HEK293 (cell line): ENCODE measurements at regions not wholly inside any gene's neighbourhood (a gene's known extent, or its start where the extent isn't known, plus 50 kb on each side); places are given as distances from the start of the nearest gene placed in this dataset.

Experiments used
- CTCF ChIA-PET: fragments of 350-600 bp; formaldehyde crosslinking; extraction: SDS; loops from one replicate; lab custom pipeline; 2021; ENCODE audit warnings: antibody characterized with exemption; lab: Yijun Ruan, JAX
- POLR2A ChIA-PET: fragments of 300-600 bp; formaldehyde crosslinking; extraction: SDS; loops from one replicate; lab custom pipeline; 2020; ENCODE audit warnings: antibody characterized with exemption, inconsistent platforms; lab: Yijun Ruan, JAX
- H3K27ac ChIP-seq: fragments of 200-500 bp; sonication (Bioruptor generic); 2 replicates; pipeline ENCODE4 v1.5.1; 2014; ENCODE audit warnings: low read depth, low read length, control low read depth, inconsistent platforms; ENCODE audit errors: extremely low read depth
- H3K36me3 ChIP-seq, 2 experiments: fragments of 200-500 bp in 1 of 2; sonication (Bioruptor generic) in 1 of 2; 1 replicate in 1 of 2; 2 replicates in 1 of 2; pipeline ENCODE4 v1.5.1; 2014 to 2017; ENCODE audit warnings: inconsistent platforms in 2 of 2, low read length in 2 of 2; ENCODE audit not compliant: control insufficient read depth in 2 of 2, insufficient read depth in 1 of 2
- H3K4me1 ChIP-seq: fragments of 200-500 bp; sonication (Bioruptor generic); 2 replicates; pipeline ENCODE4 v1.5.1; 2014; ENCODE audit warnings: mild to moderate bottlenecking, low read length, inconsistent platforms; ENCODE audit not compliant: control insufficient read depth, insufficient read depth
- H3K4me3 ChIP-seq: 2 replicates; pipeline ENCODE4 v1.5.1; 2011; ENCODE audit warnings: low read depth, mild to moderate bottlenecking, control low read depth, low read length, moderate library complexity
- H3K9me3 ChIP-seq: fragments of 200-500 bp; sonication (Bioruptor generic); 2 replicates; pipeline ENCODE4 v1.5.1; 2014; ENCODE audit warnings: low read depth, low read length, inconsistent platforms; ENCODE audit not compliant: control insufficient read depth, insufficient read depth
- GLIS1 ChIP-seq: fragments of 450-650 bp; formaldehyde crosslinking; IDR thresholded peaks from 2 replicates; pipeline ENCODE4 v1.5.1; 2016; ENCODE audit warnings: missing biosample characterization, missing genetic modification characterization
- SCRT2 ChIP-seq: fragments of 450-650 bp; formaldehyde crosslinking; IDR thresholded peaks from 2 replicates; pipeline ENCODE4 v1.5.1; 2016; ENCODE audit warnings: missing biosample characterization, missing genetic modification characterization
- TCF7L2 ChIP-seq: IDR thresholded peaks from 2 replicates; pipeline ENCODE4 v1.6.1; 2011; ENCODE audit warnings: low read depth, mild to moderate bottlenecking, inconsistent platforms, low read length, moderate library complexity, borderline replicate concordance
- ZBTB17 ChIP-seq: fragments of 450-650 bp; formaldehyde crosslinking; IDR thresholded peaks from 2 replicates; pipeline ENCODE4 v1.5.1; 2016; ENCODE audit warnings: missing biosample characterization, missing genetic modification characterization
- ZNF140 ChIP-seq: fragments of 450-650 bp; formaldehyde crosslinking; IDR thresholded peaks from 2 replicates; pipeline ENCODE4 v1.5.1; 2016; ENCODE audit warnings: missing biosample characterization, missing genetic modification characterization
- ZNF214 ChIP-seq: fragments of 450-650 bp; formaldehyde crosslinking; IDR thresholded peaks from 2 replicates; pipeline ENCODE4 v1.5.1; 2017; ENCODE audit warnings: missing biosample characterization, mild to moderate bottlenecking, missing genetic modification characterization, borderline replicate concordance
- ZNF23 ChIP-seq: fragments of 450-650 bp; formaldehyde crosslinking; IDR thresholded peaks from 2 replicates; pipeline ENCODE4 v1.5.1; 2016; ENCODE audit warnings: missing biosample characterization, missing genetic modification characterization, borderline replicate concordance
- ZNF302 ChIP-seq: fragments of 450-650 bp; formaldehyde crosslinking; IDR thresholded peaks from 2 replicates; pipeline ENCODE4 v1.5.1; 2016; ENCODE audit warnings: missing biosample characterization, missing genetic modification characterization, low read depth
- ZNF391 ChIP-seq: fragments of 450-650 bp; formaldehyde crosslinking; IDR thresholded peaks from 2 replicates; pipeline ENCODE4 v1.5.1; 2016; ENCODE audit warnings: low read depth, missing biosample characterization, missing genetic modification characterization, borderline replicate concordance
- ZNF394 ChIP-seq: fragments of 450-650 bp; formaldehyde crosslinking; IDR thresholded peaks from 2 replicates; pipeline ENCODE4 v1.5.1; 2016; ENCODE audit warnings: missing biosample characterization, missing genetic modification characterization, mild to moderate bottlenecking, moderate library complexity, borderline replicate concordance
- ZNF600 ChIP-seq: fragments of 450-650 bp; formaldehyde crosslinking; IDR thresholded peaks from 2 replicates; pipeline ENCODE4 v1.5.1; 2016; ENCODE audit warnings: missing biosample characterization, missing genetic modification characterization
- ZNF654 ChIP-seq: fragments of 450-650 bp; formaldehyde crosslinking; IDR thresholded peaks from 2 replicates; pipeline ENCODE4 v1.5.1; 2016; ENCODE audit warnings: low read depth, missing biosample characterization, missing genetic modification characterization
- ZNF837 ChIP-seq: fragments of 450-650 bp; formaldehyde crosslinking; IDR thresholded peaks from 2 replicates; pipeline ENCODE4 v1.5.1; 2016; ENCODE audit warnings: missing biosample characterization, missing genetic modification characterization
- ZNF843 ChIP-seq: fragments of 450-650 bp; formaldehyde crosslinking; IDR thresholded peaks from 2 replicates; pipeline ENCODE4 v1.5.1; 2016; ENCODE audit warnings: missing biosample characterization, missing genetic modification characterization
- ZSCAN23 ChIP-seq: fragments of 450-650 bp; formaldehyde crosslinking; IDR thresholded peaks from 2 replicates; pipeline ENCODE4 v1.5.1; 2016; ENCODE audit warnings: missing biosample characterization, missing genetic modification characterization
- TF ChIP-seq, protein P1 (sequence below): fragments of 450-650 bp; formaldehyde crosslinking; IDR thresholded peaks from 2 replicates; pipeline ENCODE4 v1.5.1; 2016; ENCODE audit warnings: missing biosample characterization, missing genetic modification characterization
- TF ChIP-seq, protein P2 (sequence below): fragments of 450-650 bp; formaldehyde crosslinking; IDR thresholded peaks from 2 replicates; pipeline ENCODE4 v1.5.1; 2016; ENCODE audit warnings: missing biosample characterization, missing genetic modification characterization, borderline replicate concordance
- TF ChIP-seq, protein P3 (sequence below): fragments of 450-650 bp; formaldehyde crosslinking; IDR thresholded peaks from 2 replicates; pipeline ENCODE4 v1.5.1; 2016; ENCODE audit warnings: missing biosample characterization, missing genetic modification characterization
- TF ChIP-seq, protein P4 (sequence below): fragments of 450-650 bp; formaldehyde crosslinking; IDR thresholded peaks from 2 replicates; pipeline ENCODE4 v1.5.1; 2016; ENCODE audit warnings: missing biosample characterization, missing genetic modification characterization
- TF ChIP-seq, protein P5 (sequence below): fragments of 450-650 bp; formaldehyde crosslinking; IDR thresholded peaks from 2 replicates; pipeline ENCODE4 v1.5.1; 2016; ENCODE audit warnings: missing biosample characterization, missing genetic modification characterization

DNA sequence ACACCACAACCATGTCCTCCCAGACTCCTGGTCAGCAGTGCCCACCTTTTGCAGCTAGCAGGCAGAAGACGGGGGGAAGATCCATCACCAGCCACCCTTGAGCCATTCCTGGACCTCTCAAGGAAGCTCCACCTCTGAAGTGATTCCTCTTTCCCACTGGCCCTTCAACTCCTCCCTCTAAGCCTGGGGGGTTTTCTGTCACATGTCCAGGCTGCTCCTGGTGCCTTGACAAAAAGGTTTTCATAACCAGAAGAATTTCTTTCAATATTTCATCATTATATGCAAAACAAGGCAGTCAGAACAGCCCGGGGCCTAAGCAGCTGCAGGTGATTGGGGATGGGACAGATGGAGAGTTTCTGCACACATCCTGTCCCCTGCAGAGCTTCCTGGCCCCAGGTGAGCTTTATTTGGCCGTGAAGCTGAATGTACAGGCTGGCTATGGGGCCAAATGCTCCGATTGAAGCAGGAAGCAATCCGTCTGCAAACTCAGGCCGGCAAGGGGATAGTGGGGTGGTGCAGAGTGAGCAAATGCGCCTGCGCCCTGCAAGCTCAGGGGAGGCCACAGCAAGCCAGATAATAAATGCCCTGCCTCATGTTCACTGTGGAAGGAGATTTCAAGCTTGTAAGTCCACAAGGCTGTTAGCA, 173.5 kb downstream of the C5orf15 start:
- H3K27ac ChIP-seq: no peak overlapping the region
- TF ChIP-seq GLIS1: peak; percentile 5; the same call in 1 of the 2 replicates
- no peak for TF ChIP-seq ZNF394 (tag by site-specific recombination)
- H3K36me3 ChIP-seq: no peaks in the 10 kb centered on the region
- H3K4me1 ChIP-seq: no peaks in the 10 kb centered on the region
- ChIA-PET POLR2A (no interaction called here), CTCF (interaction anchor here (0.6 to 1.7 kb wide), 4 partner anchors 9 to 74 kb away, joined by 3 to 8 read pairs (median 4); no protein-coding TSS in a partner anchor)
- H3K4me3 ChIP-seq: no peak overlapping the region
- no peaks in the 10 kb centered on the region for H3K9me3 ChIP-seq

DNA sequence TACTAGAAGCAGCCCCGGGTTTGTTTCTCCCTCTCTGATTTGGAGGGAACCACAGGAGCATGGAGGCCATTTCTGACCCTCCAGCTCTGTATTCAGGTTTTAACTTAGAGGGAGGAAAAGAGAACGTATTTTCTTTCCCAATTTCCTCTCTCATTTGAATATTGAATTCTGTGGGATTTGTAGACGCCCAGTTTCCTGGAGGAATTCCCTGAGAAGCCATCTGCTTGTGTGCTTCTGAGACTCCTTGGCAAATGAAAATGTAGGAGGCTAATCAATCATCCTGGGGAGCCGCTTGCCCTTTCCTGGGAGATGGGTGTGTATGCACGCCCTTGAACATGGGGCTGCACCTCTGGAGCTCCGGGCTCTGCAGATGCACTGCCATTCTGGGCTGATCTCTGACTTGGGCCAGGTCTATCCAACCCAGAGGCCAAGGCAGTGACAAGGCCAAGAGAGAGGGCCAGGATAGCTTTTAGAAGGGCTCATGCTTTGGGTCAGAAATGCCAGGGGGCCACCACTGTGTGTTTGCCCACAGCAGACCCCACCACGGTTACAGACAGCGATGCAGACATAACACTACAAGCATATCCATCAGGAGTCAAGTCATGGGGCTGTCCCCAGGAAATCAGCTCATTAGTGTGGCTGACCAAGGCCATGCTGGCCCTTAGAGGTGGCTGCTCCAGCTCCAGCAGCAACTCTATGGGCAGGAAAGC, 174.5 kb downstream of the C5orf15 start:
- ChIA-PET CTCF (interaction anchor here (0.6 to 1.7 kb wide), 3 partner anchors 9 to 250 kb away, joined by 3 to 8 read pairs (median 4); no protein-coding TSS in a partner anchor), POLR2A (no interaction called here)
- H3K4me3 ChIP-seq: no peak overlapping the region
- H3K27ac ChIP-seq: no peak overlapping the region
- H3K9me3 ChIP-seq: no peaks in the 10 kb centered on the region
- no peak for TF ChIP-seq ZNF302 (tag by site-specific recombination)
- TF ChIP-seq, protein P1, sequence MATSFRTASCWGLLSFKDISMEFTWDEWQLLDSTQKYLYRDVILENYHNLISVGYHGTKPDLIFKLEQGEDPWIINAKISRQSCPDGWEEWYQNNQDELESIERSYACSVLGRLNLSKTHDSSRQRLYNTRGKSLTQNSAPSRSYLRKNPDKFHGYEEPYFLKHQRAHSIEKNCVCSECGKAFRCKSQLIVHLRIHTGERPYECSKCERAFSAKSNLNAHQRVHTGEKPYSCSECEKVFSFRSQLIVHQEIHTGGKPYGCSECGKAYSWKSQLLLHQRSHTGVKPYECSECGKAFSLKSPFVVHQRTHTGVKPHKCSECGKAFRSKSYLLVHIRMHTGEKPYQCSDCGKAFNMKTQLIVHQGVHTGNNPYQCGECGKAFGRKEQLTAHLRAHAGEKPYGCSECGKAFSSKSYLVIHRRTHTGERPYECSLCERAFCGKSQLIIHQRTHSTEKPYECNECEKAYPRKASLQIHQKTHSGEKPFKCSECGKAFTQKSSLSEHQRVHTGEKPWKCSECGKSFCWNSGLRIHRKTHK: no peak
- TF ChIP-seq ZSCAN23: no peak
- TF ChIP-seq ZNF837 (tag by site-specific recombination): no peak
- TF ChIP-seq ZNF654 (tag by site-specific recombination): no peak
- TF ChIP-seq TCF7L2: no peak
- TF ChIP-seq ZNF843 (tag by site-specific recombination): no peak
- TF ChIP-seq, protein P2, sequence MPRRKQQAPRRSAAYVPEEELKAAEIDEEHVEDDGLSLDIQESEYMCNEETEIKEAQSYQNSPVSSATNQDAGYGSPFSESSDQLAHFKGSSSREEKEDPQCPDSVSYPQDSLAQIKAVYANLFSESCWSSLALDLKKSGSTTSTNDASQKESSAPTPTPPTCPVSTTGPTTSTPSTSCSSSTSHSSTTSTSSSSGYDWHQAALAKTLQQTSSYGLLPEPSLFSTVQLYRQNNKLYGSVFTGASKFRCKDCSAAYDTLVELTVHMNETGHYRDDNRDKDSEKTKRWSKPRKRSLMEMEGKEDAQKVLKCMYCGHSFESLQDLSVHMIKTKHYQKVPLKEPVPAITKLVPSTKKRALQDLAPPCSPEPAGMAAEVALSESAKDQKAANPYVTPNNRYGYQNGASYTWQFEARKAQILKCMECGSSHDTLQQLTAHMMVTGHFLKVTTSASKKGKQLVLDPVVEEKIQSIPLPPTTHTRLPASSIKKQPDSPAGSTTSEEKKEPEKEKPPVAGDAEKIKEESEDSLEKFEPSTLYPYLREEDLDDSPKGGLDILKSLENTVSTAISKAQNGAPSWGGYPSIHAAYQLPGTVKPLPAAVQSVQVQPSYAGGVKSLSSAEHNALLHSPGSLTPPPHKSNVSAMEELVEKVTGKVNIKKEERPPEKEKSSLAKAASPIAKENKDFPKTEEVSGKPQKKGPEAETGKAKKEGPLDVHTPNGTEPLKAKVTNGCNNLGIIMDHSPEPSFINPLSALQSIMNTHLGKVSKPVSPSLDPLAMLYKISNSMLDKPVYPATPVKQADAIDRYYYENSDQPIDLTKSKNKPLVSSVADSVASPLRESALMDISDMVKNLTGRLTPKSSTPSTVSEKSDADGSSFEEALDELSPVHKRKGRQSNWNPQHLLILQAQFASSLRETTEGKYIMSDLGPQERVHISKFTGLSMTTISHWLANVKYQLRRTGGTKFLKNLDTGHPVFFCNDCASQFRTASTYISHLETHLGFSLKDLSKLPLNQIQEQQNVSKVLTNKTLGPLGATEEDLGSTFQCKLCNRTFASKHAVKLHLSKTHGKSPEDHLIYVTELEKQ (tag by site-specific recombination): no peak
- TF ChIP-seq, protein P3, sequence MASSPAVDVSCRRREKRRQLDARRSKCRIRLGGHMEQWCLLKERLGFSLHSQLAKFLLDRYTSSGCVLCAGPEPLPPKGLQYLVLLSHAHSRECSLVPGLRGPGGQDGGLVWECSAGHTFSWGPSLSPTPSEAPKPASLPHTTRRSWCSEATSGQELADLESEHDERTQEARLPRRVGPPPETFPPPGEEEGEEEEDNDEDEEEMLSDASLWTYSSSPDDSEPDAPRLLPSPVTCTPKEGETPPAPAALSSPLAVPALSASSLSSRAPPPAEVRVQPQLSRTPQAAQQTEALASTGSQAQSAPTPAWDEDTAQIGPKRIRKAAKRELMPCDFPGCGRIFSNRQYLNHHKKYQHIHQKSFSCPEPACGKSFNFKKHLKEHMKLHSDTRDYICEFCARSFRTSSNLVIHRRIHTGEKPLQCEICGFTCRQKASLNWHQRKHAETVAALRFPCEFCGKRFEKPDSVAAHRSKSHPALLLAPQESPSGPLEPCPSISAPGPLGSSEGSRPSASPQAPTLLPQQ (tag by site-specific recombination): no peak
- TF ChIP-seq ZNF214 (tag by site-specific recombination): no peak
- TF ChIP-seq, protein P4, sequence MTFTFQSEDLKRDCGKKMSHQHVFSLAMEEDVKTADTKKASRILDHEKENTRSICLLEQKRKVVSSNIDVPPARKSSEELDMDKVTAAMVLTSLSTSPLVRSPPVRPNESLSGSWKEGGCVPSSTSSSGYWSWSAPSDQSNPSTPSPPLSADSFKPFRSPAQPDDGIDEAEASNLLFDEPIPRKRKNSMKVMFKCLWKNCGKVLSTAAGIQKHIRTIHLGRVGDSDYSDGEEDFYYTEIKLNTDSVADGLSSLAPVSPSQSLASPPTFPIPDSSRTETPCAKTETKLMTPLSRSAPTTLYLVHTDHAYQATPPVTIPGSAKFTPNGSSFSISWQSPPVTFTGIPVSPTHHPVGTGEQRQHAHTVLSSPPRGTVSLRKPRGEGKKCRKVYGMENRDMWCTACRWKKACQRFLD: no peak
- TF ChIP-seq ZNF600 (tag by site-specific recombination): no peak
- TF ChIP-seq SCRT2: no peak
- no peak for TF ChIP-seq ZBTB17 (tag by site-specific recombination)
- no peak for TF ChIP-seq ZNF391 (tag by site-specific recombination)
- no peak for TF ChIP-seq ZNF140
- no peak for TF ChIP-seq ZNF23
- TF ChIP-seq, protein P5, sequence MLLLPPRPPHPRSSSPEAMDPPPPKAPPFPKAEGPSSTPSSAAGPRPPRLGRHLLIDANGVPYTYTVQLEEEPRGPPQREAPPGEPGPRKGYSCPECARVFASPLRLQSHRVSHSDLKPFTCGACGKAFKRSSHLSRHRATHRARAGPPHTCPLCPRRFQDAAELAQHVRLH (tag by site-specific recombination): no peak
- no peaks in the 10 kb centered on the region for H3K4me1 ChIP-seq
- H3K36me3 ChIP-seq: no peaks in the 10 kb centered on the region
